ENCODE measurements at regions not wholly inside any gene's neighbourhood (a gene's known extent, or its start where the extent isn't known, plus 50 kb on each side); places are given as distances from the start of the nearest gene placed in this dataset.

GRCh38 chr12:59432057-59432456, 163.8 kb upstream of the SLC16A7 start:
- WGBS (ENCODE audit: missing lambda C conversion rate): 2% methylated on average over 1 of the region's 1 CpG
- no peak for DNase-seq (ENCODE audit: low read depth in 1 of 2, low spot score in 1 of 2)
- no peaks in the 10 kb centered on the region for H3K4me1 ChIP-seq
- H3K4me3 ChIP-seq: no peak overlapping the region
- no peak overlapping the region for H3K27ac ChIP-seq
- no peak overlapping the region for H3K4me2 ChIP-seq
- no peak for ATAC-seq
- ChIA-PET CTCF (no interaction called here), POLR2A (no interaction called here)
- no peak for FAIRE-seq
- TF ChIP-seq TP53 (CRISPR knock-in tag; IDR thresholded peaks at IDR 0.05) (no peak), JUNB (IDR thresholded peaks at IDR 0.05) (no peak), SMC3 (IDR thresholded peaks at IDR 0.05) (no peak), HOXA7 (CRISPR knock-in tag; IDR thresholded peaks at IDR 0.05) (no peak), NFE2L2 (conservative IDR thresholded peaks at IDR 0.05; ENCODE audit: low read length) (no peak), HOXB5 (CRISPR knock-in tag; IDR thresholded peaks at IDR 0.05) (no peak), MAFK (IDR thresholded peaks at IDR 0.05; ENCODE audit: partially characterized antibody) (no peak), ZFP36 (IDR thresholded peaks at IDR 0.05; ENCODE audit: borderline replicate concordance, partially characterized antibody) (no peak), KDM1A (IDR thresholded peaks at IDR 0.05; ENCODE audit: low read depth) (no peak), USF2 (IDR thresholded peaks at IDR 0.05) (no peak), ZNF302 (CRISPR knock-in tag; IDR thresholded peaks at IDR 0.05) (no peak), PHF8 (IDR thresholded peaks at IDR 0.05; ENCODE audit: borderline replicate concordance, low read depth) (no peak), HMGXB4 (CRISPR knock-in tag; IDR thresholded peaks at IDR 0.05; ENCODE audit: borderline replicate concordance) (no peak), ZSCAN20 (CRISPR knock-in tag; IDR thresholded peaks at IDR 0.05) (no peak), GATA3 (IDR thresholded peaks at IDR 0.05; ENCODE audit: borderline replicate concordance) (no peak), HDAC2 (IDR thresholded peaks at IDR 0.05) (no peak), EHF (CRISPR knock-in tag; IDR thresholded peaks at IDR 0.05) (no peak)
- no peaks in the 10 kb centered on the region for H3K9me3 ChIP-seq

GRCh38 chr12:59431266-59431665, 164.6 kb upstream of the SLC16A7 start:
- CTCF ChIA-PET: no interaction called here
- DNase-seq (ENCODE audit: low read depth in 1 of 2, low spot score in 1 of 2) (no peak), ATAC-seq (no peak), FAIRE-seq (no peak)
- TF ChIP-seq ESRRA (IDR thresholded peaks at IDR 0.05; ENCODE audit: borderline replicate concordance, low read length) (no peak), HMGXB4 (CRISPR knock-in tag; IDR thresholded peaks at IDR 0.05; ENCODE audit: borderline replicate concordance) (no peak), KDM5A (IDR thresholded peaks at IDR 0.05) (no peak)
- no peaks in the 10 kb centered on the region for H3K9me3 ChIP-seq
- WGBS (ENCODE audit: missing lambda C conversion rate): 6% methylated on average over 4 of the region's 4 CpGs
- POLR2A ChIA-PET: no interaction called here
- H3K4me1 ChIP-seq: no peaks in the 10 kb centered on the region
- H3K27ac ChIP-seq: no peak overlapping the region
- no peak overlapping the region for H3K4me2 ChIP-seq
- no peak overlapping the region for H3K4me3 ChIP-seq

GRCh38 chr12:59429766-59430165, 166.1 kb upstream of the SLC16A7 start:
- H3K4me3 ChIP-seq: no peak overlapping the region
- H3K9me3 ChIP-seq: no peaks in the 10 kb centered on the region
- no peak overlapping the region for H3K27ac ChIP-seq
- ChIA-PET CTCF (no interaction called here), POLR2A (no interaction called here)
- ATAC-seq (no peak), FAIRE-seq (no peak), DNase-seq (ENCODE audit: low read depth in 1 of 2, low spot score in 1 of 2) (no peak)
- no peak overlapping the region for H3K4me2 ChIP-seq
- no peaks in the 10 kb centered on the region for H3K4me1 ChIP-seq
- no peak for TF ChIP-seq NR3C1 (IDR thresholded peaks at IDR 0.05)
- TF ChIP-seq POLR2A (IDR thresholded peaks at IDR 0.05; ENCODE audit: low read length): no peak
- TF ChIP-seq CHD2 (IDR thresholded peaks at IDR 0.05; ENCODE audit: low read length, partially characterized antibody): no peak
- TF ChIP-seq TFCP2L1 (CRISPR knock-in tag; IDR thresholded peaks at IDR 0.05): no peak
- no peak for TF ChIP-seq FOSB (CRISPR knock-in tag; IDR thresholded peaks at IDR 0.05)
- TF ChIP-seq GATA3 (IDR thresholded peaks at IDR 0.05; ENCODE audit: borderline replicate concordance): no peak
- TF ChIP-seq POLR2AphosphoS2 (conservative IDR thresholded peaks at IDR 0.05; ENCODE audit: low read length): no peak
- 3% methylated on average over 1 of the region's 1 CpG for WGBS (ENCODE audit: missing lambda C conversion rate)

Measured in A549 (cell line).